Keratinocyte (primary cell): ENCODE measurements at regions not wholly inside any gene's neighbourhood (a gene's known extent, or its start where the extent isn't known, plus 50 kb on each side); places are given as distances from the start of the nearest gene placed in this dataset.

Experiments
- DNase-seq: peaks from one replicate; pipeline ENCODE4 v3.0.0-alpha.2; 2011; ENCODE audit warnings: low read depth, missing footprints, low spot score
- FAIRE-seq: peaks from 2 replicates; lab custom pipeline; 2011; peaks lifted over from hg19 to GRCh38; lab: Jason Lieb, UNC
- H2AFZ ChIP-seq: 2 replicates; pipeline ENCODE4 v1.6.0; 2012; ENCODE audit warnings: low read length, control low read depth, inconsistent platforms; ENCODE audit not compliant: control insufficient read depth
- H3K27ac ChIP-seq: 2 replicates; pipeline ENCODE4 v1.5.1; 2011; ENCODE audit warnings: low read length; ENCODE audit not compliant: control insufficient read depth, insufficient read depth
- H3K27me3 ChIP-seq: 3 replicates; pipeline ENCODE4 v1.6.0; 2011; ENCODE audit warnings: low read length; ENCODE audit not compliant: control insufficient read depth, insufficient read depth; ENCODE audit errors: extremely low read depth
- H3K36me3 ChIP-seq, 2 experiments: 2 replicates in 1 of 2; 3 replicates in 1 of 2; pipeline ENCODE4 v1.5.1; 2011; ENCODE audit warnings: low read length in 2 of 2, mild to moderate bottlenecking in 1 of 2; ENCODE audit not compliant: control insufficient read depth in 2 of 2, insufficient read depth in 2 of 2; ENCODE audit errors: extremely low read depth in 1 of 2
- H3K4me1 ChIP-seq: 3 replicates; pipeline ENCODE4 v1.5.1; 2011; ENCODE audit warnings: low read length; ENCODE audit not compliant: control insufficient read depth, insufficient read depth; ENCODE audit errors: extremely low read depth
- H3K4me2 ChIP-seq: 3 replicates; pipeline ENCODE4 v1.6.0; 2011; ENCODE audit warnings: low read depth, low read length; ENCODE audit not compliant: control insufficient read depth, insufficient read depth; ENCODE audit errors: extremely low read depth
- H3K4me3 ChIP-seq, 3 experiments: fragments of 200-600 bp in 1 of 3; sonication (generic) in 1 of 3; 2 replicates in 2 of 3; 3 replicates in 1 of 3; pipeline ENCODE4 v1.5.1; 2011 to 2016; ENCODE audit warnings: low read length in 3 of 3, mild to moderate bottlenecking in 3 of 3, control low read depth in 2 of 3, inconsistent platforms in 1 of 3, low read depth in 1 of 3, mixed read lengths in 1 of 3, mixed run types in 1 of 3, moderate library complexity in 1 of 3; ENCODE audit not compliant: control insufficient read depth in 2 of 3, insufficient read depth in 2 of 3; ENCODE audit errors: extremely low read depth in 1 of 3
- H3K79me2 ChIP-seq: 2 replicates; pipeline ENCODE4 v1.6.0; 2012; ENCODE audit warnings: low read length; ENCODE audit not compliant: control insufficient read depth, insufficient read depth
- H3K9ac ChIP-seq: 3 replicates; pipeline ENCODE4 v1.6.0; 2011; ENCODE audit warnings: low read length; ENCODE audit not compliant: control insufficient read depth, insufficient read depth; ENCODE audit errors: extremely low read depth
- H3K9me1 ChIP-seq: 3 replicates; pipeline ENCODE4 v1.6.0; 2011; ENCODE audit warnings: low read length; ENCODE audit not compliant: control insufficient read depth, insufficient read depth; ENCODE audit errors: extremely low read depth
- H3K9me3 ChIP-seq: 2 replicates; pipeline ENCODE4 v1.5.1; 2012; ENCODE audit warnings: low read depth, low read length; ENCODE audit not compliant: control insufficient read depth
- H4K20me1 ChIP-seq: 3 replicates; pipeline ENCODE4 v1.6.0; 2011; ENCODE audit warnings: low read length; ENCODE audit not compliant: control insufficient read depth, insufficient read depth; ENCODE audit errors: extremely low read depth
- EZH2 ChIP-seq: IDR thresholded peaks from one replicate; pipeline ENCODE4 v1.6.1; 2012; ENCODE audit warnings: inconsistent platforms, mild to moderate bottlenecking, low read length, moderate library complexity
- dilution Hi-C: fragments of 300-500 bp; cut with MboI; formaldehyde crosslinking; loops from one replicate; pipeline ENCODE4 v1.7.0; 2020; ENCODE audit warnings: low sequenced_read_pairs; ENCODE audit not compliant: extremely low pct_ligation_motif_present
- TF ChIP-seq, protein P1 (sequence below), 3 experiments: IDR thresholded peaks in 1 of 3; conservative IDR thresholded peaks in 1 of 3; optimal IDR thresholded peaks in 1 of 3; 2 replicates in 2 of 3; 3 replicates in 1 of 3; pipeline versions ENCODE3 to v1.5.1; 2011; ENCODE audit warnings: low read length in 3 of 3, mild to moderate bottlenecking in 3 of 3, moderate library complexity in 2 of 3, control low read depth in 1 of 3, inconsistent platforms in 1 of 3; ENCODE audit not compliant: insufficient read depth in 2 of 3; ENCODE audit errors: extremely low read depth in 1 of 3

- no peak for TF ChIP-seq EZH2
- TF ChIP-seq, protein P1, sequence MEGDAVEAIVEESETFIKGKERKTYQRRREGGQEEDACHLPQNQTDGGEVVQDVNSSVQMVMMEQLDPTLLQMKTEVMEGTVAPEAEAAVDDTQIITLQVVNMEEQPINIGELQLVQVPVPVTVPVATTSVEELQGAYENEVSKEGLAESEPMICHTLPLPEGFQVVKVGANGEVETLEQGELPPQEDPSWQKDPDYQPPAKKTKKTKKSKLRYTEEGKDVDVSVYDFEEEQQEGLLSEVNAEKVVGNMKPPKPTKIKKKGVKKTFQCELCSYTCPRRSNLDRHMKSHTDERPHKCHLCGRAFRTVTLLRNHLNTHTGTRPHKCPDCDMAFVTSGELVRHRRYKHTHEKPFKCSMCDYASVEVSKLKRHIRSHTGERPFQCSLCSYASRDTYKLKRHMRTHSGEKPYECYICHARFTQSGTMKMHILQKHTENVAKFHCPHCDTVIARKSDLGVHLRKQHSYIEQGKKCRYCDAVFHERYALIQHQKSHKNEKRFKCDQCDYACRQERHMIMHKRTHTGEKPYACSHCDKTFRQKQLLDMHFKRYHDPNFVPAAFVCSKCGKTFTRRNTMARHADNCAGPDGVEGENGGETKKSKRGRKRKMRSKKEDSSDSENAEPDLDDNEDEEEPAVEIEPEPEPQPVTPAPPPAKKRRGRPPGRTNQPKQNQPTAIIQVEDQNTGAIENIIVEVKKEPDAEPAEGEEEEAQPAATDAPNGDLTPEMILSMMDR (optimal IDR thresholded peaks at IDR 0.05 in 1 of 3, IDR thresholded peaks at IDR 0.05 in 1 of 3, conservative IDR thresholded peaks at IDR 0.05 in 1 of 3; ENCODE audit: extremely low read depth in 1 of 3, insufficient read depth in 2 of 3, low read length in 3 of 3), result no peak
- Histone ChIP-seq H3K4me2 (no peak overlapping the region), H3K9me3 (no peaks in the 10 kb centered on the region), H3K9me1 (no peaks in the 10 kb centered on the region), H3K27me3 (no peaks in the 10 kb centered on the region), H3K36me3 (no peaks in the 10 kb centered on the region), H3K79me2 (no peaks in the 10 kb centered on the region), H4K20me1 (no peaks in the 10 kb centered on the region), H3K4me3 (no peak overlapping the region), H3K4me1 (no peaks in the 10 kb centered on the region), H2AFZ (no peak overlapping the region), H3K27ac (no peak overlapping the region), H3K9ac (no peak overlapping the region)
- FAIRE-seq (no peak), DNase-seq (no peak)
- dilution Hi-C loops, result no loop called here
Measured at GRCh38 chrX:42070866-42071265, 147.5 kb upstream of the CASK start.

DNA sequence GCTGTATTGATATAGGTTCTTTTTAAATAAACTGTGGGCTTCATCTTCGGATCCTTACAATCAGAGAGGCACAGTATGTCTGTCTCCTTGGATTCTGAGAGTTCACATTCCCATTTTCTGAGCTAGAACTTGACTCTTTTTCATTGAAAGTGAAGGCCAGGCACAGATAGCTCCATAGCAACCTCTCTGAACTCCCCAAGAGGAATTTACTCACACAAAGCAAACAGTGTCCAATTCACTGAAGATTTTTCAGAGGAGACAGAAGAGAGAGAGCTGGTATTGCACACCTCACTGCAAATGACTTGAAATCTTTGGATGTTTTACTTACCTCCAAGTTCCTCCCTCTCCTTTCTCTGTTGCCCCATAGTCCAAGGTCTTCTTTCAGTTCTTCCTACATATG lies 130.9 kb upstream of the CASK start:
- Histone ChIP-seq H3K4me2 (no peak overlapping the region), H3K4me3 (no peak overlapping the region), H3K9ac (no peak overlapping the region), H3K36me3 (no peaks in the 10 kb centered on the region), H3K4me1 (no peaks in the 10 kb centered on the region), H3K9me3 (no peaks in the 10 kb centered on the region), H3K9me1 (no peaks in the 10 kb centered on the region), H4K20me1 (no peaks in the 10 kb centered on the region), H2AFZ (no peak overlapping the region), H3K79me2 (no peaks in the 10 kb centered on the region), H3K27me3 (no peaks in the 10 kb centered on the region), H3K27ac (no peak overlapping the region)
- FAIRE-seq (no peak), DNase-seq (no peak)
- TF ChIP-seq EZH2, result no peak
- TF ChIP-seq, protein P1 (optimal IDR thresholded peaks at IDR 0.05 in 1 of 3, IDR thresholded peaks at IDR 0.05 in 1 of 3, conservative IDR thresholded peaks at IDR 0.05 in 1 of 3; ENCODE audit: extremely low read depth in 1 of 3, insufficient read depth in 2 of 3, low read length in 3 of 3), result no peak
- dilution Hi-C loops, result no loop called here
